HepG2 (cell line): ENCODE measurements at regions not wholly inside any gene's neighbourhood (a gene's known extent, or its start where the extent isn't known, plus 50 kb on each side); places are given as distances from the start of the nearest gene placed in this dataset.

Experiments
- ATAC-seq: fragments of 200-7000 bp; cut with Tn5 transposase; 3 replicates; pipeline ENCODE4 v1.9.1; 2020; ENCODE audit warnings: mild to moderate bottlenecking, moderate library complexity
- BruUV-seq: library from RNA; stranded (reverse); fragments of 400-500 nt; replicated peaks from 2 replicates; lab custom pipeline; 2021; lab: Mats Ljungman, UMichigan
- CTCF ChIA-PET: fragments of 300-600 bp; formaldehyde crosslinking; extraction: SDS; loops from one replicate; lab custom pipeline; 2021; ENCODE audit warnings: low total read pairs, inconsistent platforms, low intra/inter-chr PET ratio; lab: Yijun Ruan, JAX
- POLR2A ChIA-PET: fragments of 350-600 bp; sonication (Branson Sonifier 250); formaldehyde crosslinking; loops from one replicate; lab custom pipeline; 2020; ENCODE audit warnings: antibody characterized with exemption, inconsistent platforms; lab: Yijun Ruan, JAX
- DNase-seq: peaks from one replicate; pipeline ENCODE4 v3.0.0-alpha.2; 2015; ENCODE audit warnings: low spot score
- FAIRE-seq: peaks from 3 replicates; lab custom pipeline; 2011; peaks lifted over from hg19 to GRCh38; lab: Jason Lieb, UNC
- H2AFZ ChIP-seq: one replicate; pipeline ENCODE4 v1.6.1; 2011; ENCODE audit warnings: low read length, inconsistent platforms
- H3K27ac ChIP-seq: fragments of 300-600 bp; 3 replicates; pipeline ENCODE4 v1.8.0; 2011; ENCODE audit warnings: mixed run types, mild to moderate bottlenecking, mixed read lengths, low read length, inconsistent platforms; ENCODE audit not compliant: insufficient read depth; ENCODE audit errors: extremely low read length
- H3K27me3 ChIP-seq, 2 experiments: fragments of 200-600 bp in 1 of 2; 2 replicates in 1 of 2; 3 replicates in 1 of 2; pipeline versions ENCODE4 v1.6.0 to v1.8.0; 2011; ENCODE audit warnings: low read length in 2 of 2, mild to moderate bottlenecking in 2 of 2, moderate library complexity in 2 of 2, inconsistent platforms in 1 of 2; ENCODE audit not compliant: insufficient read depth in 2 of 2, control insufficient read depth in 1 of 2
- H3K36me3 ChIP-seq, 2 experiments: fragments of 200-600 bp in 1 of 2; replicated peaks in 1 of 2; 2 replicates in 1 of 2; 3 replicates in 1 of 2; pipeline versions ENCODE4 v1.5.1 to v1.8.0; 2011; ENCODE audit warnings: low read length in 2 of 2, inconsistent platforms in 1 of 2; ENCODE audit not compliant: insufficient read depth in 2 of 2, control insufficient read depth in 1 of 2
- H3K4me1 ChIP-seq: 2 replicates; pipeline ENCODE4 v1.5.1; 2012; ENCODE audit warnings: low read length, inconsistent platforms; ENCODE audit not compliant: insufficient read depth
- H3K4me2 ChIP-seq: 2 replicates; pipeline ENCODE4 v1.6.0; 2011; ENCODE audit warnings: low read depth, low read length, inconsistent platforms
- H3K4me3 ChIP-seq, 3 experiments: fragments of 200-600 bp in 1 of 3; sonication (generic), shearing (Covaris generic) in 1 of 3; replicated peaks in 1 of 3; 2 replicates each; pipeline ENCODE4 v1.5.1; 2011 to 2016; ENCODE audit warnings: low read length in 3 of 3, inconsistent platforms in 2 of 3, low read depth in 2 of 3, mild to moderate bottlenecking in 2 of 3, control low read depth in 1 of 3, mixed read lengths in 1 of 3; ENCODE audit not compliant: insufficient read depth in 1 of 3
- H3K79me2 ChIP-seq: one replicate; pipeline ENCODE4 v1.6.1; 2011; ENCODE audit warnings: low read length, inconsistent platforms; ENCODE audit not compliant: insufficient read depth
- H3K9ac ChIP-seq: 2 replicates; pipeline ENCODE4 v1.6.0; 2011; ENCODE audit warnings: mild to moderate bottlenecking, low read depth, low read length, inconsistent platforms; ENCODE audit not compliant: insufficient read depth
- H3K9me3 ChIP-seq: 2 replicates; pipeline ENCODE4 v1.5.1; 2012; ENCODE audit warnings: mild to moderate bottlenecking, low read length
- H4K20me1 ChIP-seq: 2 replicates; pipeline ENCODE4 v1.6.0; 2011; ENCODE audit warnings: inconsistent platforms, mild to moderate bottlenecking, low read length, moderate library complexity; ENCODE audit not compliant: insufficient read depth
- ARNT ChIP-seq: fragments of 450-650 bp; IDR thresholded peaks from 2 replicates; pipeline ENCODE4 v1.6.1; 2017
- ELF1 ChIP-seq: sonication (generic); formaldehyde crosslinking; IDR thresholded peaks from 2 replicates; pipeline ENCODE4 v1.4.0; 2020; ENCODE audit warnings: missing genetic modification reagents
- FOXK2 ChIP-seq: fragments of 450-650 bp; IDR thresholded peaks from 2 replicates; pipeline ENCODE4 v1.6.1; 2016
- LCORL ChIP-seq, 2 experiments: fragments of 450-650 bp in 1 of 2; sonication (generic) in 1 of 2; formaldehyde crosslinking in 1 of 2; IDR thresholded peaks; 2 replicates each; pipeline versions ENCODE4 v1.5.0 to v1.6.1; 2017 to 2020; ENCODE audit warnings: antibody characterized with exemption in 1 of 2, missing genetic modification reagents in 1 of 2
- PAX8 ChIP-seq: sonication (generic); formaldehyde crosslinking; IDR thresholded peaks from 2 replicates; pipeline ENCODE4 v1.8.0; 2022; ENCODE audit warnings: mild to moderate bottlenecking, missing genetic modification reagents, borderline replicate concordance
- PCBP2 ChIP-seq: fragments of 200-400 bp; formaldehyde crosslinking; optimal IDR thresholded peaks from 2 replicates; pipeline ENCODE3; 2018; ENCODE audit warnings: low read length, low read depth; ENCODE audit not compliant: poor library complexity, severe bottlenecking
- RAD21 ChIP-seq: fragments of 450-650 bp; formaldehyde crosslinking; IDR thresholded peaks from 2 replicates; pipeline ENCODE4 v1.5.0; 2020; ENCODE audit warnings: mild to moderate bottlenecking
- SAFB2 ChIP-seq: sonication (generic); formaldehyde crosslinking; IDR thresholded peaks from 2 replicates; pipeline ENCODE4 v1.5.1; 2020; ENCODE audit warnings: missing genetic modification reagents, low read depth, mild to moderate bottlenecking, borderline replicate concordance
- SSRP1 ChIP-seq: IDR thresholded peaks from 2 replicates; pipeline ENCODE4 v1.6.1; 2016; ENCODE audit warnings: control low read depth
- TMF1 ChIP-seq: sonication (generic); formaldehyde crosslinking; IDR thresholded peaks from 2 replicates; pipeline ENCODE4 v1.8.1; 2022; ENCODE audit warnings: low read depth, missing genetic modification reagents
- ZNF121 ChIP-seq: sonication (generic); formaldehyde crosslinking; IDR thresholded peaks from 2 replicates; pipeline ENCODE4 v1.5.0; 2020; ENCODE audit warnings: mild to moderate bottlenecking, missing genetic modification reagents
- ZNF251 ChIP-seq: sonication (generic); formaldehyde crosslinking; IDR thresholded peaks from 2 replicates; pipeline ENCODE4 v1.9.0; 2021; ENCODE audit warnings: mild to moderate bottlenecking, missing genetic modification reagents
- ZNF367 ChIP-seq: sonication (generic); formaldehyde crosslinking; IDR thresholded peaks from 2 replicates; pipeline ENCODE4 v1.4.0; 2020; ENCODE audit warnings: missing genetic modification reagents, borderline replicate concordance
- ZNF543 ChIP-seq: sonication (generic); formaldehyde crosslinking; IDR thresholded peaks from 2 replicates; pipeline ENCODE4 v1.4.0; 2020; ENCODE audit warnings: mild to moderate bottlenecking, missing genetic modification reagents
- ZNF75D ChIP-seq: sonication (generic); formaldehyde crosslinking; IDR thresholded peaks from 2 replicates; pipeline ENCODE4 v1.8.1; 2023; ENCODE audit warnings: missing genetic modification reagents, mild to moderate bottlenecking, borderline replicate concordance
- ZNF790 ChIP-seq: sonication (generic); formaldehyde crosslinking; IDR thresholded peaks from 2 replicates; pipeline ENCODE4 v1.8.0; 2022; ENCODE audit warnings: missing genetic modification reagents, mild to moderate bottlenecking, borderline replicate concordance
- WGBS: methylation state at CpG from one replicate; pipeline ENCODE4 v1.1.6; 2017; ENCODE audit warnings: low lambda C conversion rate; 5-methylcytosine and 5-hydroxymethylcytosine counted together
- in situ Hi-C: cut with HindIII; loops from 2 replicates; pipeline ENCODE4 v1.10.0; 2017; ENCODE audit warnings: low pct_unique_long_range_greater_than_20kb; ENCODE audit not compliant: extremely low pct_ligation_motif_present
- intact Hi-C: fragments of 100-400 bp; cut with micrococcal nuclease; formaldehyde crosslinking; loops from one replicate; pipeline ENCODE4 v1.10.0; 2022; ENCODE audit not compliant: unreplicated experiment
- TF ChIP-seq, protein P1 (sequence below): IDR thresholded peaks from 2 replicates; pipeline ENCODE4 v1.6.1; 2016
- TF ChIP-seq, protein P2 (sequence below): sonication (generic); formaldehyde crosslinking; IDR thresholded peaks from 2 replicates; pipeline ENCODE4 v1.4.0; 2020; ENCODE audit warnings: mild to moderate bottlenecking, missing genetic modification reagents, borderline replicate concordance
- TF ChIP-seq, protein P3 (sequence below): IDR thresholded peaks from 2 replicates; pipeline ENCODE4 v1.6.1; 2012; ENCODE audit warnings: low read length, improper control_type of control experiment

DNA sequence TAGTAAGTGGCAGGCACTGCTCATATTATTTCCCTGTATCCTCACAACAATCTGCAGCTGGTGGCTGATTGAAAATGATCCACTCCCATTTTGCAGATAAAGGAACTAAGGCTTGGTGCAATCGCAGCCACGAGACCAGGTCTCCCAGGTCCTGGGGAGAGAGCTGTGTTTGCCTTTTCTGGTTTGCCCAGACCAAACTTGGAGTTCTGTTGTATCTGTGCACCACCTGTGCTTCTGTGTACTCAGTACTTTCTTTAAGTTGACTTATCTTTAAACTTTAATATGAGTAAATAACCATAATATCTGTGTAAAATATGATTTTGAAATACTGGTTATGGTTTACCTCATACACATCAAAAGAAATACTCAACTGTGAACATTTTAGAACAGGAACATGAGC is 625.7 kb upstream of the CFAP20DC start:
- TF ChIP-seq ZNF367 (CRISPR knock-in tag) = no peak
- TF ChIP-seq, protein P1, sequence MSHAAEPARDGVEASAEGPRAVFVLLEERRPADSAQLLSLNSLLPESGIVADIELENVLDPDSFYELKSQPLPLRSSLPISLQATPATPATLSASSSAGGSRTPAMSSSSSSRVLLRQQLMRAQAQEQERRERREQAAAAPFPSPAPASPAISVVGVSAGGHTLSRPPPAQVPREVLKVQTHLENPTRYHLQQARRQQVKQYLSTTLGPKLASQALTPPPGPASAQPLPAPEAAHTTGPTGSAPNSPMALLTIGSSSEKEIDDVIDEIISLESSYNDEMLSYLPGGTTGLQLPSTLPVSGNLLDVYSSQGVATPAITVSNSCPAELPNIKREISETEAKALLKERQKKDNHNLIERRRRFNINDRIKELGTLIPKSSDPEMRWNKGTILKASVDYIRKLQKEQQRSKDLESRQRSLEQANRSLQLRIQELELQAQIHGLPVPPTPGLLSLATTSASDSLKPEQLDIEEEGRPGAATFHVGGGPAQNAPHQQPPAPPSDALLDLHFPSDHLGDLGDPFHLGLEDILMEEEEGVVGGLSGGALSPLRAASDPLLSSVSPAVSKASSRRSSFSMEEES = no peak
- no peak for TF ChIP-seq ZNF543
- TF ChIP-seq, protein P2, sequence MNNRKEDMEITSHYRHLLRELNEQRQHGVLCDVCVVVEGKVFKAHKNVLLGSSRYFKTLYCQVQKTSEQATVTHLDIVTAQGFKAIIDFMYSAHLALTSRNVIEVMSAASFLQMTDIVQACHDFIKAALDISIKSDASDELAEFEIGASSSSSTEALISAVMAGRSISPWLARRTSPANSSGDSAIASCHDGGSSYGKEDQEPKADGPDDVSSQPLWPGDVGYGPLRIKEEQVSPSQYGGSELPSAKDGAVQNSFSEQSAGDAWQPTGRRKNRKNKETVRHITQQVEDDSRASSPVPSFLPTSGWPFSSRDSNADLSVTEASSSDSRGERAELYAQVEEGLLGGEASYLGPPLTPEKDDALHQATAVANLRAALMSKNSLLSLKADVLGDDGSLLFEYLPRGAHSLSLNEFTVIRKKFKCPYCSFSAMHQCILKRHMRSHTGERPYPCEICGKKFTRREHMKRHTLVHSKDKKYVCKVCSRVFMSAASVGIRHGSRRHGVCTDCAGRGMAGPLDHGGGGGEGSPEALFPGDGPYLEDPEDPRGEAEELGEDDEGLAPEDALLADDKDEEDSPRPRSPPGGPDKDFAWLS (CRISPR knock-in tag) = no peak
- TF ChIP-seq ZNF251 = no peak
- no peak for TF ChIP-seq ZNF121 (CRISPR knock-in tag)
- no peak for TF ChIP-seq ARNT
- no peak for TF ChIP-seq TMF1 (CRISPR knock-in tag)
- TF ChIP-seq, protein P3, sequence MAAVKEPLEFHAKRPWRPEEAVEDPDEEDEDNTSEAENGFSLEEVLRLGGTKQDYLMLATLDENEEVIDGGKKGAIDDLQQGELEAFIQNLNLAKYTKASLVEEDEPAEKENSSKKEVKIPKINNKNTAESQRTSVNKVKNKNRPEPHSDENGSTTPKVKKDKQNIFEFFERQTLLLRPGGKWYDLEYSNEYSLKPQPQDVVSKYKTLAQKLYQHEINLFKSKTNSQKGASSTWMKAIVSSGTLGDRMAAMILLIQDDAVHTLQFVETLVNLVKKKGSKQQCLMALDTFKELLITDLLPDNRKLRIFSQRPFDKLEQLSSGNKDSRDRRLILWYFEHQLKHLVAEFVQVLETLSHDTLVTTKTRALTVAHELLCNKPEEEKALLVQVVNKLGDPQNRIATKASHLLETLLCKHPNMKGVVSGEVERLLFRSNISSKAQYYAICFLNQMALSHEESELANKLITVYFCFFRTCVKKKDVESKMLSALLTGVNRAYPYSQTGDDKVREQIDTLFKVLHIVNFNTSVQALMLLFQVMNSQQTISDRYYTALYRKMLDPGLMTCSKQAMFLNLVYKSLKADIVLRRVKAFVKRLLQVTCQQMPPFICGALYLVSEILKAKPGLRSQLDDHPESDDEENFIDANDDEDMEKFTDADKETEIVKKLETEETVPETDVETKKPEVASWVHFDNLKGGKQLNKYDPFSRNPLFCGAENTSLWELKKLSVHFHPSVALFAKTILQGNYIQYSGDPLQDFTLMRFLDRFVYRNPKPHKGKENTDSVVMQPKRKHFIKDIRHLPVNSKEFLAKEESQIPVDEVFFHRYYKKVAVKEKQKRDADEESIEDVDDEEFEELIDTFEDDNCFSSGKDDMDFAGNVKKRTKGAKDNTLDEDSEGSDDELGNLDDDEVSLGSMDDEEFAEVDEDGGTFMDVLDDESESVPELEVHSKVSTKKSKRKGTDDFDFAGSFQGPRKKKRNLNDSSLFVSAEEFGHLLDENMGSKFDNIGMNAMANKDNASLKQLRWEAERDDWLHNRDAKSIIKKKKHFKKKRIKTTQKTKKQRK = no peak
- TF ChIP-seq SAFB2 (CRISPR knock-in tag) = no peak
- no peak for TF ChIP-seq RAD21 (CRISPR knock-in tag)
- no peak for TF ChIP-seq PCBP2
- TF ChIP-seq ZNF75D = no peak
- TF ChIP-seq PAX8 (CRISPR knock-in tag) = no peak
- no peak for TF ChIP-seq SSRP1
- TF ChIP-seq ELF1 (CRISPR knock-in tag) = no peak
- no peak for TF ChIP-seq ZNF790 (CRISPR knock-in tag)
- TF ChIP-seq FOXK2 = no peak
- TF ChIP-seq LCORL (IDR thresholded peaks at IDR 0.05) = no peak
- no peak for TF ChIP-seq LCORL (CRISPR knock-in tag; IDR thresholded peaks at IDR 0.05)
- H3K27ac ChIP-seq = no peak overlapping the region
- ChIA-PET POLR2A (no interaction called here), CTCF (no interaction called here)
- H3K4me2 ChIP-seq = no peak overlapping the region
- intact Hi-C loops (no loop called here), in situ Hi-C loops (no loop called here)
- WGBS = 0% methylated on average over 2 of the region's 2 CpGs
- no peak overlapping the region for H2AFZ ChIP-seq
- FAIRE-seq = no peak
- no peaks in the 10 kb centered on the region for H3K27me3 ChIP-seq
- no peaks in the 10 kb centered on the region for H4K20me1 ChIP-seq
- no peaks in the 10 kb centered on the region for H3K36me3 ChIP-seq
- no peak overlapping the region for H3K4me3 ChIP-seq
- no peaks in the 10 kb centered on the region for H3K4me1 ChIP-seq
- H3K9me3 ChIP-seq = no peaks in the 10 kb centered on the region
- H3K9ac ChIP-seq = no peak overlapping the region
- ATAC-seq = no peak
- no peaks in the 10 kb centered on the region for H3K79me2 ChIP-seq
- DNase-seq = no peak
- no TSS peak for BruUV-seq
